ENCODE measurements at regions not wholly inside any gene's neighbourhood (a gene's known extent, or its start where the extent isn't known, plus 50 kb on each side); places are given as distances from the start of the nearest gene placed in this dataset.

- H3F3A ChIP-seq (replicated peaks; ENCODE audit: low read depth) = no peaks in the 10 kb centered on the region
- Mint-ChIP-seq H3K4me1 (peaks cover 5% of the 10 kb centered on the region), H3K27me3 (ENCODE audit: insufficient read depth, low read depth, poor library complexity) (peaks cover 2% of the 10 kb centered on the region), H3K27ac (no peak overlapping the region), H3K36me3 (ENCODE audit: low read depth) (no peaks in the 10 kb centered on the region), H3K9me3 (no peaks in the 10 kb centered on the region), H3K4me3 (no peak overlapping the region)
- H4K20me1 ChIP-seq (replicated peaks; ENCODE audit: insufficient read depth) = no peaks in the 10 kb centered on the region
- ATAC-seq (no peak), DNase-seq (ENCODE audit: low spot score) (no peak)
- H3K27ac ChIP-seq (ENCODE audit: low read depth) = no peak overlapping the region
- H3K36me3 ChIP-seq (ENCODE audit: insufficient read depth) = no peaks in the 10 kb centered on the region
- H3K4me3 ChIP-seq = no peak overlapping the region
- H3K9me2 ChIP-seq (ENCODE audit: insufficient read depth) = no peaks in the 10 kb centered on the region
- TF ChIP-seq EZH2 (IDR thresholded peaks at IDR 0.05; ENCODE audit: low read depth, unreplicated experiment) = no peak
- TF ChIP-seq ETS1 (IDR thresholded peaks at IDR 0.05) = no peak
- TF ChIP-seq CREB1 (CRISPR knock-in tag; IDR thresholded peaks at IDR 0.05; ENCODE audit: low read depth) = no peak
- TF ChIP-seq NANOG (IDR thresholded peaks at IDR 0.05; ENCODE audit: borderline replicate concordance) = no peak
- TF ChIP-seq ZNF114 (CRISPR knock-in tag; IDR thresholded peaks at IDR 0.05) = no peak
- TF ChIP-seq STAT1 (IDR thresholded peaks at IDR 0.05; ENCODE audit: unreplicated experiment) = no peak
- TF ChIP-seq ZNF462 (CRISPR knock-in tag; IDR thresholded peaks at IDR 0.05) = no peak
- no peak for TF ChIP-seq EZH2phosphoT487 (IDR thresholded peaks at IDR 0.05; ENCODE audit: unreplicated experiment)
- TF ChIP-seq ZNF331 (CRISPR knock-in tag; IDR thresholded peaks at IDR 0.05; ENCODE audit: low read depth) = no peak
- TF ChIP-seq CTCF (conservative IDR thresholded peaks at IDR 0.05; ENCODE audit: low read depth in 2 of 2) = no peak
- TF ChIP-seq JUNB (IDR thresholded peaks at IDR 0.05; ENCODE audit: unreplicated experiment) = no peak
- no peak overlapping the region for H3K4me2 ChIP-seq
- H2AFZ ChIP-seq = no peak overlapping the region
- H3K4me1 ChIP-seq (ENCODE audit: insufficient read depth) = no peaks in the 10 kb centered on the region; the same call in 1 of the 2 replicates
- no peaks in the 10 kb centered on the region for H3K79me2 ChIP-seq (replicated peaks; ENCODE audit: insufficient read depth)
- H3K27me3 ChIP-seq (ENCODE audit: insufficient read depth) = no peaks in the 10 kb centered on the region
These were observed 250.4 kb upstream of the TTC14 start for GRCh38 chr3:180351601-180352000.

Data from GM23338 (cell line).